GM18502 (cell line): ENCODE measurements at regions not wholly inside any gene's neighbourhood (a gene's known extent, or its start where the extent isn't known, plus 50 kb on each side); places are given as distances from the start of the nearest gene placed in this dataset.

Source experiments
- ATAC-seq: cut with Tn5 transposase; IDR thresholded peaks from one replicate; pipeline ENCODE4 v1.9.1; 2021; ENCODE audit warnings: mild to moderate bottlenecking; ENCODE audit not compliant: unreplicated experiment, poor library complexity

DNA sequence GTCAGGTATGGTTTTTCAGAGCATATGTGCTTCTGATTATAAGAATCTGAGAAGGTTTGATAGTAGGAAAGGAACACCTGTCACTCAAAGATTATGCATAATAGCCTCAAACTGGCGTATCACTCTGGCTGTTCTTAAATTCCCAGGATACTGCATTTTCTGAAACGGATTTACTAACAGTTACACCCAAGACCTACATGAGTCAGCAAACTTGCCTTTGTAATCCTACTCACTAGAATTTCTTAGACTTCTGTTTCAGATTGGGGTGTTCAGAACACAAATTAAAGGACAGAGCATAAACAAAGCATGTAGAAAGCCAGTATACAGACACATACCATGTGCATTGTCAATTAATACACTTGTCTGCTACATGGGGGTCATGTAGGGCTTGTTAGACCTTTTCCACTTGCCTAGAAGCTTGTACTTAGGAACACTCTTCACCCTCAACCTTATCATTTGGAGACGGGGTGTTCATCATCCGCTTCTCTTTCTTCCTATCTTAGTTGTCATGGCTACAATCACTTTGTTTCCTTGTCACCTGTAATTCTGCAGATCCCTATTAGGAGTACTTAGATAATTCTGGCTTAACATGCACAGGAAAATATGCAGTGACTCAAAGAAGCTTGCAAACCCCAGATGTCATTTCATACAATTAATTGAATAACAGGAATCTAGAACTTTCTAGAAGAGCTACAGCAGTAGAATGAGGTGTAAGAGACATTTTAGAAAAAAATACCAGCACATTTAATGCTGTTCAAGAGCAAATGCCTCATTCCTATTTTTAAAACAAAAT lies 593.0 kb upstream of the TENM3 start:
- ATAC-seq: no peak

DNA sequence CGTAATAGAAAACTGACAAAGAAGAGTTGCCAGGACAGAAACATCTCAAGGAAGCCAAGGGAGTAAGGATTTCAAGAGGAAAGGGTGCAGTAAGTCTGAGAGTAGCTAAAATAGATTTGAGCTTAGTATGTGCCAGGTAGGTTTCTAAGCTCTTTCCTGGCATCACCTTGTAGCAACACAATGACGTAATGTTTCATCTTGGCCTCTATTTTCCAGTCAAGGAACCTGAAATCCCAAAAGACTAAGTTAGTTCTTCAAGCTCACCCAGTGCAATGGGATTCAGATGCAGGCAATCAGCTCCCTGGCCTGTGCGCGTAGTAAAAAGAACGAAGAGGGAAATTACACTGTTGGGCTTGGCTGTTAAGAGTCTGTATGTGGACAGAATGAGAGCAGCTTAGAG lies 586.5 kb upstream of the TENM3 start:
- ATAC-seq: no peak

DNA sequence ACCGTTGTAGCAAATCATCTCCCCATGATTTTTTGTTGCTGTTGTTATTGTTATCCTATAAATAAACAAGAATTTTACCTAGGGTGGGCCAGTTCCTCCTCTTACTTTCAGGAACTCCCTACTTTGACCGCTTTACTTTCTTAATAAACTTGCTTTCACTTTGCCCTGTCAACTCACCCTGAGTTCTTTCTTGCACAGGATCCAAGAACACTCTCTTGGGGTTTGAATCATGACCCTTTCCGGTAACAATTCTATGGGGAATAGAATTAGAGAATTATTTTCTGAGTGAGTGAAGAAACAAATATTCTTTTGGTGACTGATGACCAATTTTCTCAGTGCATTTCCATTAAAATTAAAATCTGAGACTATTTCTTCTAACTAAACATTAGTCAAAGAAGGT lies 584.0 kb upstream of the TENM3 start:
- ATAC-seq: no peak

DNA sequence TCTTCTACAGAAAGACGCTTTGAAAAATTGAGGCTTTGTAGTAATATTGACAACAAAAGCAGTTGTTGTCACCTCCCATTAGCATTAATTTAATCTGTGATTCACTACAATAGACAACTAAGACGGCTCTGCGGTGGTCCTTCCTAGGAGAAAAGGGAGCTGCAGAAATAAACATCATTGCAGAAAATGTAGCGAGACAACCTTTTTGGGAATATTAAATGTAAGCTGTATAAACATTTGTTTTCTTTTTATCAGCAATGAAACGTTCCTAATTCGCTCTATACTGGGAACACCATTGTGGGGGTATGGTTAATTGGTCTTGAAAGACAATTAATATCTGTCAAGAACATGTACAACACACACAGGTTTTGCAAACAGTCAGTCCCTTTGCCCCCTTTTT lies 583.3 kb upstream of the TENM3 start:
- no peak for ATAC-seq

DNA sequence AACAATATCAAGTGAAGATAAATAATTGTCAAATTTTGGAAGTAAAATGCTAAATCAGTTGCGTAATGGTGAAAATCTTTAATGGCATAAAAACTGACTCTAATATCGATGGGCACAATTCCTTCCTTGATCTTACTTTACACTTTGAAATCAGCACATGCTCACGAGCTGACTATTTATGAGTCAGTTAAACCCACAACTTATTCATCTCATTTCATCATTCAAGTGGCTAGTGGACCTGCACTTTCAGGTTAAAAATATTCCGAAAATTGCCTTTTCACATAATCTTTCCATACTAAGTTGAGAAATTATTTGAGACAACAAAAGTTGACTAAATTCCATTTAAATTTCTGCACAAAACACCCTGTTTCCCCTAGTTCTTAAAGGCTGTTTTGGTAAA lies 582.1 kb upstream of the TENM3 start:
- ATAC-seq: no peak

DNA sequence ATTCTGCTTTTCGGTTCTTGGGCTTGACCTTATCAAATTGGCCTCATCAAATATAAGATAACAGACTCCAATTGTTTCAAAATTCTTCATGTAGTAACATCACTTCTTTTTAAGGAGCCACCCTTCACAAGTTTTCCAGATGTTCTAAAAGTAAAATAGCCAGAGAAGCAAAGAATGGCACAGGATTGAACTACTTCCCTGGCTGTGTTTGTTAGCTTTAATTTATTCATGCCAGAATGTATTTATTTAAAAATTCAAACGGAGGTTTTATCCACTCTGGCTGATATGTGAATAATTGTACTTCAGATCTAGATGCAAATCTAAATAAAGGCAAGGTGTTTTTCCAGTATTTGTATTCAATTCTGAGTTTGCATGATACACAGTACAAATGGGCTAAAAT lies 581.3 kb upstream of the TENM3 start:
- no peak for ATAC-seq

DNA sequence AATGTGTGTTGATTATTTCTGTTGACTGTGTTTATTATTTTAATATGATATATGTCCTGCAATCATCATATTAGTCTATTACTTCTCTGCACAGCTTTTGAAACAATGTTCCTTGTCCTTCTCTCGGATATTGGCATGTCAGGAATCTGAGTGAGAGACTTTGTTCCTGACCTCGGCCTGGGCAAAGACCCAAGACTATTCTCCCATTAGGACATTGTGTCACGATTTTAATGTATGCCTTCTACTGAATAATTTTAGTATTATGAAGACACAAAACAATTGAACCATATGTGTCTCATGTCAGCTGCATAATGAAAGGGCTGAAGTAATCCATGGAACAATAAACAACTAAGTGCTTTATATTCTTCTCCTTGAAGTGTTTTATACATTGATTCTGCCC lies 580.8 kb upstream of the TENM3 start:
- ATAC-seq: no peak

DNA sequence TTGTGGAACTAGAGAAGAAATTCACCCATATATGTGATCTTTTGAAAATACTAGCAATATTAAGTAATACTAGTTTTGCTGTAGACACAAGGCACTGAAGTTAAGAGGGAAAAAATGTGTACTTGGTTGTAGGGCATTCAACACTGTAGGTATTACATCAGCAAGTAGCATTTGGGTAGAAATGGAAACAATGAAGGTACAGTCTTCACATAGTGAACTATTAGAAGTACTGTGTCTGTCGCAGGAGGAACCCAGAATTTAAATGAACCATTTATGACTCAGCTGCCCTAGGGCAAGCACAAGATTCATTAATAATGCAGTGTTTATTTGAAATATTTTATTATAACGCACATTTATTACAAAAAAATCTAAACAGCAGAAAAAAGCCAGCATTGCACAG lies 572.7 kb upstream of the TENM3 start:
- ATAC-seq: no peak

DNA sequence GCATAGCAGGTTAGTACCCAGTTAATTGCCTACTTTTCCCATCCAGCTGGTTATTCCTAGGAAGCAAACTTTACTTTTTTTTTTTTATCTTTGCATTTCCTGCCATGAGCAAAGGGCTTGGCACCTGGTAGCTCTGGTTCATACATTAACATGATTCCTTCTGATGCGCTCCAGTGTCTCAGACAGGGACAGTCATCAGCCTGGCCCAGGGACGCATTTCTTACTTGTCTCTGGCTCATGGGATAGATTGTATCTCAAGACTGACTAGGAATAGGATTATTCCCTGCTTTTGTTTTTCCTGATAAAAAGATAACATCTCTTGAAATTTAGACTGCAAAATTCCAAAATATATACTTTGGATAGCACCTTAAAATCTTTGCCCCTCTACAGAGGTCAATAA lies 571.5 kb upstream of the TENM3 start:
- no peak for ATAC-seq

DNA sequence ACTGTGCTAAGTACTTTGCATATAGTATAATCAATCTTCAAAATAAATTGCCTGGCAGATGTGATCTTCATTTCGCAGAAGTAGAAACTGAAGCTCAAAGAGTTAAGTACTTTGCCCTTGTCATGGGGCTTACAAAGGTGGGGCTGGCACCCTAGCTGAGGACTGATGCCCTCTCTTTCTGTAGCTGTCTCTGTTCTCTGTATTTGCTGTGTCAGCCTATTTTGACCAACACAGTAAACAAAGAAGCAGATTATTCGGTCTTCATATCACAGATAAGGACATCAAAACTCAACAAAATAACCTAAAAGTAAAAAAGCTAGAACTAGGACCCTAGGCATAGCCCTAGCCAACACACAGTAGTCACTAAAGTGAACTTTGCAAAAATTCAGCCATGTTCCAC lies 570.5 kb upstream of the TENM3 start:
- ATAC-seq: no peak

DNA sequence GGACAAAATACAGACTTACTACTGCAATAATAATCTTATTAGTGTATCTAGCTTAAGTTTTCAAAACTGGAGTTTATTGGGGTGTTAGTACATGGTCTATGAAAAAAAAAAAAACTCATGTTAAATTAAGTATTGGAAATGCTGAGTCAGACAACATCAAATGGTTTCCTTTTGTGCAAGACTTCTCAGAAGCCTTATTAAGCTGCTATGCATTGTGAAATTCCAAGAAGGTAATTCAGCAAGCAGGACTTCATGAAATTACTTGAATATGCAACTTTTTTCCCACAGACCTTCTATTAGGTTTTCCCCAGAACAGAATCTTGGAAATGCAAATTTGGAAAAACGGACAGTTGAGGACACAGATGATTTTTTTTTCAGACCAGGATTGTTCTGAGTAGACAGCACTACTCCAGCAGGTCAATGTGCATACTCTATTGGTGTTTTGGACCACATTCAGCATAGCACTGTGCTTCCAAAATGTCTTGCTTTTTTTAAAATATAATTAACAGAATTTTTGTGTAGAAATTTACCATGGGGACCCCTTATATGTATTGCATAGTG lies 568.8 kb upstream of the TENM3 start:
- ATAC-seq: no peak

DNA sequence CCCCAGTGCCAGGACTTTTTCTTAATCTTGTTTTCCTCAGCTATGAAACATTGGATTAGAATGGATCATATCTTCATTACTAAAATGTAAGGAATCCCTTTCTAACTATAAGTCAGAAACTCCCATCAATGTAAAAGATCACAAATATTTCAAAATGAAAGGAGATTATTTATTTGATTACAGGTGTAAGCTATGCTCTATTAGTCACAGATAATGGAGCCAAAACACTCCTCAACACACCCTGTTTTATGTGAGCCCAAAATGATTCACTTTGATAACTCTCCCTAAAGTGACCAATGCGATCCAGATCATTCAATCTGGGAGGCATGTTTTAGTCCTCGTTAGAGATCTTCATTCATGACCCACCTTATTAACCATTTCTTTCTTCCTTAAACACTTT lies 566.7 kb upstream of the TENM3 start:
- no peak for ATAC-seq

DNA sequence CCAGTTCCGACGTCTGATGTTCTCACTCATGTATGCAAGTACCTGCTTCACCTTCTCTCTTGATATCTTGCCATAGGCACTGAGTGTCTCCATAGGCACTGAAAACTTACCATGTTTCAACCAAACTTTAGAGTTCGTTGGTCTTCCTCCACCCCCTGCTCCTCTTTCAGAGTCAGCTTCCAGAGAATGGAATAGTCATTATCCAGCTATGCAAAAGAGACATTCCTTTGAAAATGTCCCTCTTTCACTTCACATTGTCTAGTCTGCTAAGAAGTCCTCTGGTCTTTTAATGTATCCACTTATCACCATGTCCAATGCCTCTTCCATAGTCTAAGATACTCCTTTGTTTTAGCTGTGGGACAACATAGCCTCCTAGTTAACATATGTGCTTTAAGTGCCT lies 566.0 kb upstream of the TENM3 start:
- no peak for ATAC-seq

DNA sequence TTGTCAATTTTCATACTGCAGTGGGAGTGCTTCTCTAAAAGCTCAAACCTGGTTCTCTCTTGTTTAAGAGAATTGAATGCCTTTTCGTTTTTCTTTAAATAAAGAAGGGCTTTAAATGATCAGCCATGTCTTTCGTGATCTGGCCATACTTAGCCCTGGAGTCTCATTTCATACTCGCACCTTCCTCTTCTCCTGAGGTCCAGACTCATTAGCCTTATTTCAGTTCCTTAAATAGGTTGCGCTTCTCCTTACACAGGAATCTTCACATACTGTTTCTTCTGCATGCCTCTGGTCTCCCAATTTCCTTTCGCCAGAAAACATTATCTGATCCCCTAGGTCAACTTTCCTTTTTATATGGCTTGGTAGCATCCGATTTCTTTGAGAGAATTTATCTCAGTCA lies 565.6 kb upstream of the TENM3 start:
- no peak for ATAC-seq

DNA sequence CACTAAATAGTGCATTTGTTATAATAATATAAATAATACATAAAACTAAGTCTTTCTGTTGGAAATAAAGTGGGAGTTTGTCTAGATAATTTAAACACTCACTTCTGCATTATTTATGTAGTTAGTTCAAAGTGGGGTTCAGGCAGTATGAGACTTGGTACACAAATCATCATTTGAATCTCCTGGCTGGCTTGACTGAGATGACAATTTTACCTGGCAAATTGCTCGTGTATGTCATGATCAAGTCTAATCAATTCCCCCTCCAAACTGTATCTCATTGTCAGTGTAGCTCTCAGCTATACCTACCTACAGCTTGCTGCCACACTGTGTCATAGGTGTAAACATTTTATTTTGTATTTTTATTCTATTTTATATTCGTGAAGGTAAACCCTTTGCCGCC lies 563.4 kb upstream of the TENM3 start:
- ATAC-seq: no peak

DNA sequence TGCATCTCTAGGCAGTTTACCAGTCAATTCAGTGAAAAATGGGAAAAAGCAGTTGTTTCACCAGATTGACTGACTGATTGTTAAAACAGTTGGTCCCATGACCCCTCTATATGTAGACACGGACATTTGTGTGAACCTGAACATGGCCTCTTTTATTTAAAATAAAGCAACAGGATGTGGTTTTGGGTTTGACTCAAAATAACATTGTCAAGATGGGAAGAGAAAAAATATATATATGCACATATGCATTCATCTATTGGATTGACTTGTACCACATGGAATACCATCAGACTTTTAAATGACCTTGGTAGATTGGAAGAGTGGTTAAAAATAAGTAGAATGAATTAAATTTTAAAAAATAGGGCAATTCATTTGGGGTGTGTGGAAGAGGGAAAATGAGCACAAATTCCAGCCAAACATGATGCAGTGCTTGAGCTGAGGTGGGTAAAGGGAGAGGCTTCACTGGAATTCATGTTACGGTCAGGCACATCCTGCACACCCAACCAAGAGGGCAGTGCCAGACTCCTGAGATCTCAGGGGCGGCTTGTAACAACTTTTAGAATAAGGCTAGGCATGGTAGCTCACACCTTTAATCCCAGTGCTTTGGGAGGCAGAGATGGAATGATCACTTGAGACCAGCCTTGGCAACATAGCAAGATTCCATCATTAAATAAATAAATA lies 560.7 kb upstream of the TENM3 start:
- ATAC-seq: no peak

DNA sequence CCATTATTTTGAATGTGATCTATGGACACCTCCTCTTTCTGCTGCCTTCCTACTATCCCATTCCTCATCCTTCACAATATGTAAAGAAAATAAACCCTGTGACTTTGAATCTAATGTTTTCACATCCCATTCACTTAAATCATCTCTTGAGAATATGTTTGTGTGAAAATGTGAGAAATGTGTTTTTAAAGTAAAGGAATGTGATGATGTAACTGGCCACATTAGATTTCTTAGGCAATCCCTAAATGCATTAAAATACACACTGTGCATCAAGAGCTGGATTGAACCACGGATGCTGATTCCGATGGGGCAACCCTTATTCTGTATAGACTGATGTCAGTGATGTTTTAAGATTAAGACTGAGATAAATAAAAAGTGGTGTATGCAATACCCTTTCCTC lies 558.9 kb upstream of the TENM3 start:
- no peak for ATAC-seq

DNA sequence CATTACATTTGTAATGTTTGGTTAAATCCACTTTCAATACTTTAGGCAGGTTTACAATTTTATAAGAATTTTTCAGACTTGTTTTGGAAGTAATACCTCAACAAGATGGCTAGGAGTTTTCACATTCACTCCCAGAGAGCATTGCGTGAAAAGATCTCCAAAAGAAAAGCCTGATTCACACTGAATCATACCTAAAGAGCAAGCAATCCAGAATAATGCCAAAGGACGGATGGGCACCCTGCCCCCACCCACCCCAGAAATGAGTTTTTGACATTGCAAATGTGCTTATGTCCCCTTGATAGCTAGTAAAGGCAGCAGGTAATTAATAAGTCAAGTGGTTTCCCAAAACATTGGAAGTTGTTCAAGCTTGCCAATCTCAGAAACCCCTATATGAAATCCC lies 557.7 kb upstream of the TENM3 start:
- no peak for ATAC-seq

DNA sequence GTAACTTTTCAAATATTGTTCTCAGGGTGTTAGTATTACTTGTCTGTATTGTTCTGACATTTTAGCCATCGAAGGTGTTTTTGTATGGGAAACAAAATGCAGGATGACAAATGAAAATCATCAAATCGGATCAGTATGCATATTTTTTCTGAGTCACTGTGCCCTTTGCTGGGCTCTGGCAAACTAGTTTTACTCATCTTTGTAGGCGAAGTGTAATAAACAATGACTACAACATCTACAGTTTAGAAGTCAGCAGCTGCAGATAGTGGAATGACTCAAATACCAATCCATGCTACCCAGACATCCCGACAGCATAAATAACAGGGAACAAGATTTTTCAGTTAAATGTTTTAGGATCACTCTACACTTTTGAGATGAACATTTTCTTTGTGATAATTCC lies 557.3 kb upstream of the TENM3 start:
- ATAC-seq: no peak

DNA sequence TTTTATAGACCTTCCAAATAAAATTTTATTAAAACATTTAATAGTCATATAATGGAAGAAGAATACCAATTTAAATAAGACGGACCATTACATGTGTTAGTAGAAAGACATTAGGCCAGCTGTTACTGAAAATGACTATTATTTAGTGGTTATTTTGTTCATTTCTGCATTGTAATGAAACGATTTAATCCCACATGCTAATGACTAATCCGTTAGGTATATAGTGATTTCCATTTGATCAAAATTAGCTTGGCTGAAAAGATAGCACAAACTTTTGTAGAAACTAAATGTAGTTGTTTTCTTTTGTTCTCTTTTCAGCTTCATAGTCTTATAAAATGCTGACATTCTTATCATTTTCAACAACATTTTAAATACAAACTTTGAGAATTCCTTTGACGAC lies 556.1 kb upstream of the TENM3 start:
- ATAC-seq: no peak

DNA sequence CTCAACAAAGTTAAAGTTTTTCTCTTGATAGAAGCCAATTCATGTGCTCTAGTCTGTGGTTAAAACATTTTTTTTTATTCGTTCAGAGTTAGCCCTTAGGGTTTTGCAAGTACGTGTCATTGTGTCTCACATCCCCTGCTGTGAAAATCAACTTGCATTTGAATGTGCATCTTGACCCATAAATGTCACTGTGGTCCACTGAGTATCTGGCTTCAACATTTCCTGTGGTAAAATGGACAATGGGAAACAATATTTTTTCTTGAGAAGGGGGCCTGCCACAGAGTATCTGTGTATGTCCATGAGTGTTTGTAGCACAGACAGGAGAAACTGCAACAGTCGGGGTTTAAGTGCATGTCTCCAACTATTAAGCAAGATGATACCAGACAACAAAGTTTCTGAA lies 554.8 kb upstream of the TENM3 start:
- no peak for ATAC-seq

DNA sequence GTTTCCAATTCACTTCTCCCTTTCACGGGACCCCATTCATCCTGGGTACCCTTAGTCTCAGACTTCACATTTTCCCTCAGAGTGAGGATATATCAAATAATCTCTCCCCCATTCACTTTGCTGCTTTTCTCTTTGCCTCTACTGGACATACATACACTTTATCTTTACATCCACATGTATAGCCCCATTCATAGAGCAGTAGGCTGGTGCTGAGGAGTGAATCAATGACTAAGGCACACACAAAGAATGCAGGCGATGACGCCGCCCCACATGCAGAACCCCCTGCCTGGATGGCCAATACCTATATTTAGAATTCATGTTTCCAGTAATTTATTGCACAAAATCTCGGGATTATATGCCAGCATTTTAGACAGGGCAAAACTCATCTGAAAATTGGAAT lies 554.3 kb upstream of the TENM3 start:
- ATAC-seq: no peak
